ENCODE measurements at regions not wholly inside any gene's neighbourhood (a gene's known extent, or its start where the extent isn't known, plus 50 kb on each side); places are given as distances from the start of the nearest gene placed in this dataset.
"Not testable (repeated sequence)": the region's sequence is repeated elsewhere in the genome, so short reads cannot be mapped to it uniquely, and the experiment has no call there.

DNA sequence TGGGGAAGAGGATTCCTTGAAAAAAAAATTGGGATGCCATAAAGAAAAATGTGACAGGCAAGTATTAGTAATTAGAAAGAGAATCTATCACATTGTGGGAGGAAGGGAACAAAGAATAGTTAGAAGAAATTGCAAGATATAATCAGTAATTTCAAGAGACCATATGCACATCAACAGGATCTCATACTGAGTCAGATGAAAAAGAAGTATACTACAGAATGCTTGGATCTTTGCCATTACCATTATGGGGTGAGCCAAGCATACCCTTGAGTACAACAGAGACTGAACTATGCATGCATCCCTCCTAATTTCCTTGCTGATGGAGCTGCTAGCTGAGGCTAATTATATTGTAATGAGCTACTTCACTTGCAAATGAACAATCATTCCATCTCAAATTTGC is 287.6 kb downstream of the PAPSS1 start (continued):
- TF ChIP-seq, protein P1, sequence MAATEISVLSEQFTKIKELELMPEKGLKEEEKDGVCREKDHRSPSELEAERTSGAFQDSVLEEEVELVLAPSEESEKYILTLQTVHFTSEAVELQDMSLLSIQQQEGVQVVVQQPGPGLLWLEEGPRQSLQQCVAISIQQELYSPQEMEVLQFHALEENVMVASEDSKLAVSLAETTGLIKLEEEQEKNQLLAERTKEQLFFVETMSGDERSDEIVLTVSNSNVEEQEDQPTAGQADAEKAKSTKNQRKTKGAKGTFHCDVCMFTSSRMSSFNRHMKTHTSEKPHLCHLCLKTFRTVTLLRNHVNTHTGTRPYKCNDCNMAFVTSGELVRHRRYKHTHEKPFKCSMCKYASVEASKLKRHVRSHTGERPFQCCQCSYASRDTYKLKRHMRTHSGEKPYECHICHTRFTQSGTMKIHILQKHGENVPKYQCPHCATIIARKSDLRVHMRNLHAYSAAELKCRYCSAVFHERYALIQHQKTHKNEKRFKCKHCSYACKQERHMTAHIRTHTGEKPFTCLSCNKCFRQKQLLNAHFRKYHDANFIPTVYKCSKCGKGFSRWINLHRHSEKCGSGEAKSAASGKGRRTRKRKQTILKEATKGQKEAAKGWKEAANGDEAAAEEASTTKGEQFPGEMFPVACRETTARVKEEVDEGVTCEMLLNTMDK (IDR thresholded peaks at IDR 0.05; ENCODE audit: borderline replicate concordance, insufficient read depth, low read depth, low read length, poor library complexity, severe bottlenecking), result no peak
- TF ChIP-seq TCFL5 (CRISPR knock-in tag; conservative IDR thresholded peaks at IDR 0.05) (no peak), MCM7 (IDR thresholded peaks at IDR 0.05) (no peak)

DNA sequence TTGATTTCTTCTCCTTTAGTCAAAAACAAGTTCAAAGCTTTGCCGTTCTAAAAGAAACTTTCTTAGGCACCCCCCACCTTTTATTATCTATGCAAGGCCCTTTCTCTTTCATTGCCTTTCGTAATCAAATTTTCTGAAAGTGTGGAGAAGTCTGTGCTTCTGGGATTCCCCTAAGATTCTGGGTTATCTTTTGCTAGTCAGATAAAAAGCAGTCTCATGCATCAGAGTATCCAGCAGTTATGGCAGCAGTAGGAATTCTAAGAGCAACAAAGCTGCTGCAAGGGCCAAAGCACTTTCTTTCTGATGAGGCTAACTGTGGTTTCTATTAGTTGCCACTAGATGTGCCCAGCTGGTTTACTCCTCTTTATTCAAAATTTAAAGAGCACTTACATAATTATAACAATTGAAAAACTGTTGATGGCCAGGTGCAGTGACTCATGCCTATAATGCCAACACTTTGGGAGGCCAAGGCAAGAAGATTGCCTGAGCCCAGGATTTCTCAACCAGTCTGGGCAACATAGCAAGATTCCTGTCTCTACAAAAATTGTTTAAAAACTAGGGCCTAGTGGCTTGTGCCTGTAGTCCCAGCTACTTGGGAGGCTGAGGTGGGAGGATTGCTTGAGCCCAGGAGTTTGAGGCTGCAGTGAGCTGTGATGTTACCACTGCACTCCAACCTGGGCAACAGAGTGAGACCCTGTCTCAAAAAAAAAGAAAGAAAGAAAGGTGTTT is 296.2 kb downstream of the PAPSS1 start:
- H3K36me3 ChIP-seq (ENCODE audit: control insufficient read depth, insufficient read depth, low read length), result no peaks in the 10 kb centered on the region
- H3K79me2 ChIP-seq (ENCODE audit: control insufficient read depth, insufficient read depth, low read length), result no peaks in the 10 kb centered on the region
- DNase-seq (ENCODE audit: extremely low read depth in 1 of 4, low spot score in 3 of 4), result no peak
- FAIRE-seq, result no peak
- no peaks in the 10 kb centered on the region for H3K9me1 ChIP-seq (ENCODE audit: control insufficient read depth, insufficient read depth, low read length)
- no peak for TF ChIP-seq ETV5 (CRISPR knock-in tag; IDR thresholded peaks at IDR 0.05; ENCODE audit: low read depth)
- TF ChIP-seq, protein P2, sequence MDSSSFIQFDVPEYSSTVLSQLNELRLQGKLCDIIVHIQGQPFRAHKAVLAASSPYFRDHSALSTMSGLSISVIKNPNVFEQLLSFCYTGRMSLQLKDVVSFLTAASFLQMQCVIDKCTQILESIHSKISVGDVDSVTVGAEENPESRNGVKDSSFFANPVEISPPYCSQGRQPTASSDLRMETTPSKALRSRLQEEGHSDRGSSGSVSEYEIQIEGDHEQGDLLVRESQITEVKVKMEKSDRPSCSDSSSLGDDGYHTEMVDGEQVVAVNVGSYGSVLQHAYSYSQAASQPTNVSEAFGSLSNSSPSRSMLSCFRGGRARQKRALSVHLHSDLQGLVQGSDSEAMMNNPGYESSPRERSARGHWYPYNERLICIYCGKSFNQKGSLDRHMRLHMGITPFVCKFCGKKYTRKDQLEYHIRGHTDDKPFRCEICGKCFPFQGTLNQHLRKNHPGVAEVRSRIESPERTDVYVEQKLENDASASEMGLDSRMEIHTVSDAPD (CRISPR knock-in tag; IDR thresholded peaks at IDR 0.05), result no peak
- no peaks in the 10 kb centered on the region for H3K4me1 ChIP-seq (replicated peaks in 1 of 2; ENCODE audit: control insufficient read depth in 2 of 2, insufficient read depth in 2 of 2, low read length in 2 of 2)
- intact Hi-C loops (cut with micrococcal nuclease) (no loop called here), in situ Hi-C loops (cut with MboI) (no loop called here)
- CTCF ChIA-PET (ENCODE audit: low intra/inter-chr PET ratio), result no interaction called here
- POLR2A ChIA-PET, result no interaction called here
- H4K20me1 ChIP-seq (replicated peaks; ENCODE audit: control insufficient read depth, insufficient read depth, low read length), result no peaks in the 10 kb centered on the region
- no peak overlapping the region for H3K9ac ChIP-seq (ENCODE audit: insufficient read depth in 1 of 2, low read depth in 2 of 2, low read length in 2 of 2)
- H2AFZ ChIP-seq (ENCODE audit: low read depth, low read length), result no peak overlapping the region
- H3K4me3 ChIP-seq, result no peak overlapping the region
- WGBS (ENCODE audit: insufficient coverage, low coverage, missing lambda C conversion rate), result 0% methylated on average over 2 of the region's 2 CpGs
- H3K27ac ChIP-seq (ENCODE audit: extremely low read depth, low read depth, low read length), result no peak overlapping the region
- no peak for ATAC-seq
- H3K4me2 ChIP-seq (ENCODE audit: insufficient read depth, low read length), result no peak overlapping the region
- no TSS peak for BruUV-seq (replicated peaks)
- H3K27me3 ChIP-seq (ENCODE audit: control insufficient read depth in 2 of 2, insufficient read depth in 2 of 2, low read length in 2 of 2), result no peaks in the 10 kb centered on the region
- H3K9me3 ChIP-seq (replicated peaks; ENCODE audit: control insufficient read depth, insufficient read depth, low read depth, low read length), result no peaks in the 10 kb centered on the region

DNA sequence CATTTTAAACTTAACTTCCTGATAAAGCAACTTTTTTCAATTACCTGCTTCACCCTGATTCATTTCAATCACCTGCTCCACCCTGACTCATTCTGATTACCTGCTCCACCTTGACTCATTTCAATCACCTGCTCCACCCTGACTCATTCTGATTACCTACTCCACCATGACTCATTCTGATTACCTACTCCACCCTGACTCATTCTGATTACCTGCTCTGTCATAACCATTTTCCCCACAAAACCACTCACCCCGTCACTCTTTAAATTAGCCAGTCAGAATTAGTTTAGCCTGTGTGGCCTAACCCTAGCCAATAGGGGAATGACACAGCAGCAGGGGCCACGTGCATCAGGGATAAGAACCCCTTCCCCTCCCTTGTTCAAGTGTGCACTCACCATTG is 300.5 kb downstream of the PAPSS1 start:
- intact Hi-C loops (cut with micrococcal nuclease); POLR2A ChIA-PET; in situ Hi-C loops (cut with MboI); H3K4me3 ChIP-seq; H3K9me1 ChIP-seq (ENCODE audit: control insufficient read depth, insufficient read depth, low read length); H3K27me3 ChIP-seq (ENCODE audit: control insufficient read depth in 2 of 2, insufficient read depth in 2 of 2, low read length in 2 of 2); BruUV-seq (replicated peaks); FAIRE-seq; H3K9ac ChIP-seq (ENCODE audit: insufficient read depth in 1 of 2, low read depth in 2 of 2, low read length in 2 of 2); CTCF ChIA-PET (ENCODE audit: low intra/inter-chr PET ratio); H3K79me2 ChIP-seq (ENCODE audit: control insufficient read depth, insufficient read depth, low read length); H3K4me2 ChIP-seq (ENCODE audit: insufficient read depth, low read length); H3K4me1 ChIP-seq (replicated peaks in 1 of 2; ENCODE audit: control insufficient read depth in 2 of 2, insufficient read depth in 2 of 2, low read length in 2 of 2); H4K20me1 ChIP-seq (replicated peaks; ENCODE audit: control insufficient read depth, insufficient read depth, low read length); DNase-seq (ENCODE audit: extremely low read depth in 1 of 4, low spot score in 3 of 4); H3K36me3 ChIP-seq (ENCODE audit: control insufficient read depth, insufficient read depth, low read length); H3K27ac ChIP-seq (ENCODE audit: extremely low read depth, low read depth, low read length); H3K9me3 ChIP-seq (replicated peaks; ENCODE audit: control insufficient read depth, insufficient read depth, low read depth, low read length); H2AFZ ChIP-seq (ENCODE audit: low read depth, low read length); ATAC-seq: not testable (repeated sequence)
- WGBS (ENCODE audit: insufficient coverage, low coverage, missing lambda C conversion rate), result 0% methylated on average over 2 of the region's 2 CpGs

All from K562 (cell line).